C4-2B (cell line): ENCODE measurements at regions not wholly inside any gene's neighbourhood (a gene's known extent, or its start where the extent isn't known, plus 50 kb on each side); places are given as distances from the start of the nearest gene placed in this dataset.

ENCODE experiments used
- H3K27ac ChIP-seq: fragments of 450-650 bp; 2 replicates; pipeline ENCODE4 v1.5.1; 2017
- ZFX ChIP-seq: fragments of 450-650 bp; IDR thresholded peaks from 2 replicates; pipeline ENCODE4 v1.6.1; 2017
- TF ChIP-seq, protein P1 (sequence below): fragments of 450-650 bp; conservative IDR thresholded peaks from 2 replicates; pipeline ENCODE4 v1.5.1; 2017; ENCODE audit warnings: mild to moderate bottlenecking

DNA sequence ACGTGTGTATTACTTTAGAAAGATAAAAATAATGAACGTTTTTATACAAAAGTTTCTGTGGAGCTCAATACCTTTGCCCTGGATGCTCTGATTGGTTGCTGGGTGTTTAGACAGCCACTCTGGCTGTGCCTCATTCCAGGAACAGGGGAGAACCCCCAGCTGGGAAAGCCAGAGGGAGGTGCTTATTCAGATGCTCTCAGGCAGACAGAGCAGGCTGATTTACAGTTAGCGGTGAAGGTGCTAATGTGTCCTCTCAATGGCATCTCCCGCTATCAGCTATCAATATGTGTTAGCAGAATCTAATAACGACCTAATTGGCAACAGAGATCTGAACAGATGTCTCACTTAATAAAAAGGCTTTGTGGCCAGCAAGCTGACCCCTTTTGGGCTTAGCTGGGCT lies 402.3 kb downstream of the NUAK1 start:
- TF ChIP-seq ZFX, result no peak
- TF ChIP-seq, protein P1, sequence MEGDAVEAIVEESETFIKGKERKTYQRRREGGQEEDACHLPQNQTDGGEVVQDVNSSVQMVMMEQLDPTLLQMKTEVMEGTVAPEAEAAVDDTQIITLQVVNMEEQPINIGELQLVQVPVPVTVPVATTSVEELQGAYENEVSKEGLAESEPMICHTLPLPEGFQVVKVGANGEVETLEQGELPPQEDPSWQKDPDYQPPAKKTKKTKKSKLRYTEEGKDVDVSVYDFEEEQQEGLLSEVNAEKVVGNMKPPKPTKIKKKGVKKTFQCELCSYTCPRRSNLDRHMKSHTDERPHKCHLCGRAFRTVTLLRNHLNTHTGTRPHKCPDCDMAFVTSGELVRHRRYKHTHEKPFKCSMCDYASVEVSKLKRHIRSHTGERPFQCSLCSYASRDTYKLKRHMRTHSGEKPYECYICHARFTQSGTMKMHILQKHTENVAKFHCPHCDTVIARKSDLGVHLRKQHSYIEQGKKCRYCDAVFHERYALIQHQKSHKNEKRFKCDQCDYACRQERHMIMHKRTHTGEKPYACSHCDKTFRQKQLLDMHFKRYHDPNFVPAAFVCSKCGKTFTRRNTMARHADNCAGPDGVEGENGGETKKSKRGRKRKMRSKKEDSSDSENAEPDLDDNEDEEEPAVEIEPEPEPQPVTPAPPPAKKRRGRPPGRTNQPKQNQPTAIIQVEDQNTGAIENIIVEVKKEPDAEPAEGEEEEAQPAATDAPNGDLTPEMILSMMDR, result no peak
- H3K27ac ChIP-seq, result no peak overlapping the region

DNA sequence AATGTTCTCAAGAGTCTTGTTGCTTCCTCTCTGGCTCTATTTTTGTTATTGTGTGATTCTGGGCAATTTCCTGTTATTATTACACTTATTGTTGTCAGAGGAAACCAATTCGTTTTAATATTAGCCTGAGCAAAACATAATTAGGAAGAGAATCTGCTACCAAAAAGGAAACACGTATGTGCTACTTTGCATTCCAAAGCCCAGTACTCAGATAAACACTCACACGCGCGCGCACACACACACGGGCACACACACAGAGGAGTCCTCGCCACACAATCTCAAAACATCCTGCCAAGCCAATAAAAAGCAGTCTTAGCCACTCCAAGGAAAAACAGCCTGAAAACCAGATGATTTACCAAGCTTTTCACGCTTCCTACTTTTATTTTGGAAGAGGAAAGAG lies 400.7 kb downstream of the NUAK1 start:
- H3K27ac ChIP-seq, result no peak overlapping the region
- TF ChIP-seq, protein P1, result no peak
- TF ChIP-seq ZFX, result no peak

DNA sequence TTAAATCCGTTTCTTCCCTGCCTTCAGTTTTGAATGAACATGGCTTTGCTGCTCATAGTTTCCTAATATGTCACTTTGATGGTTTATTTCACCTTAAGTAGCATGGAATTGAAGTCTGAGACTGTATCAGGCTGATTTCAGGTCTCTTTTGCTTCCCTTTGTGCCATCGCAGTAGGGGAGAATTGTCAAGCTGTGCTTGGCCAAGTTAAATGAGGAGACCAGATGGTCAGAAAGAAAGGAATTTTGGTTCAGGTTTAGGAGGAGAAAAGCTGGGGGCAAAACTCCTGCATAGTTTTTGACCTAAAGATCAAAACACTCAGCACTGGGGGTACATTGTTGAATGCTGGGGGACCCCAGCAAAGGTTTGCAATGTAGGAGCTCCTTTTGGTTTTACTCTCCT lies 398.4 kb downstream of the NUAK1 start:
- TF ChIP-seq, protein P1, result no peak
- TF ChIP-seq ZFX, result no peak
- no peak overlapping the region for H3K27ac ChIP-seq

GRCh38 chr12:105740970-105741725 lies 397.6 kb downstream of the NUAK1 start:
- TF ChIP-seq, protein P1, result no peak
- TF ChIP-seq ZFX, result no peak
- H3K27ac ChIP-seq, result no peak overlapping the region; the same call in 1 of the 2 replicates

DNA sequence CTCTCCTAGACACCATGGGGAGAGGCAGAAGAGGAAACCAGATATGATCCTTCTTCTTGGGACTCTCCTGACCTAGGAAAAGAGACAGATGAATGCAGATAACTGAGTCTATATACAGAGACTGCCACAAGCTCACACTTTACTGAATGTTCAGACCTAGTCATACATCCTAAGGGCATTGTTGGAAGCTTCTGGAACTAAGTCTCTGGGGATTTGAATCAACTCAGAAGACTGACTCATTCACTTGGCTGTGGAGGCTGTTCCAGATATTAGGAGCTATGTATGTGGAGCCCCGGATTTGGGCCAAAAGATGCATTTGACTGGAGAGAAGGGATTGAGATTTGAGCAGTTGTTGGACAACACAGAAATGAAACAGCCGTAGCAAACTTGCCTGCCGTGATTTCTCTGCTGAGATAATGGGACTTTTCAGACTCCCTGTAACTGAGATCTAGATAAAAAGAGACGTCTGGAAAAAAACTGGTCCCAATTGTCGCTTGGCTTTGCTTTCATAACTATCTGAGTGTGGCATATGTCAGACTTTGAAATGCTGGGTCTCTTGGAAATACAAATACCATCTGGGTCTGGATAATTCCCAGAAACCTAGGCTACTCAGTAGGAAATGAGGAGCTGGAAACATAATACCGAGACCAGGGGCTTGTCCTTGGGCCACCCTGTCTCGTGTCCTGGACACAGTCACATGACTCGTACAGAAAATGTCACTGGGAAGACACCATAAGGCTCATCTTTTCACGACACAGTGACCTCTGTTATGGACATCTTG lies 396.8 kb downstream of the NUAK1 start:
- H3K27ac ChIP-seq, result no peak overlapping the region
- TF ChIP-seq, protein P1, result no peak
- no peak for TF ChIP-seq ZFX

DNA sequence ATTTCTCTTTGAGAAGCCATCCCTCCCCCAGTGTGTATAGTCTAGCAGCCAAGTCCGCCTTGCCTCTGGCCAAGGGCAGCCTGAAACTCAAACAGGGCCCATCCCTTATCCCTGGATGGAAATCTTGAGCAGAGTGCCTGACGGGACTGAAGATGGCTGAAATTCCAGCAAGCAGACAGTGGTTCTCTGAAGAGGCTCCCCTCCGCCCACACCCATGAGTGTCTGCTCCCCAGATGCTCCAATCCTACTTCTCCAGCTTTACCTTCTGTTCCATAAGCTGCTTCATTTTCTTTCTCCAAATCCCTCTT lies 396.2 kb downstream of the NUAK1 start:
- no peak overlapping the region for H3K27ac ChIP-seq
- TF ChIP-seq, protein P1, result no peak
- TF ChIP-seq ZFX, result no peak

DNA sequence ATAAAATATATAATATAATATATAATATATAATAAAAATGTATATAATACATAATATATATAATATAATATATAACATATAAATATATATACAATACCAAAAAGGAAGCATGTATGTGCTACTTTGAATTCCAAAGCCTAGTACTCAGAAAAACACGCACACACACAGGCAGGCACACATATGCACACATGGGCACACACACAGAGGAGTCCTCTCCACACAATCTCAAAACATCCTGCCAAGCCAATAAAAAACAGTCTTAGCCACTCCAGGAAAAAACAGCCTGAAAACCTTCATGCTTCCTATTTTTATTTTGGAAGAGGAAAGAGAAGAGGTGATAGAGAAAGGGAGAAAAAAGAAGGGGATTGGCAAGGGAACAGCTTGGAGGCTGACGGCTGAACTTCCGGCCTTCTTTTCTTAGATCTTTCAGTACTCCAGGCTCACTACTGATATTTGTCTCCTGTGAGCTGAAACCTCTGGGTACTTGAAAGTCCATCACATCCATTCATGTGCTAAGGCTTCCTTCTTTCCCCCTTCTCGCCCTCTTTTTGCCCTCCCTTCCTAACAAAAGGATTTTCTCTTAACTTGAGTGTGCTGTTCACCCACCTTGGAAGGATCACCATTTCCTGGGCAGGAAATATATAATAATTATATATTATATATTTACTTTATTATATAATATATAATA lies 394.2 kb downstream of the NUAK1 start:
- TF ChIP-seq ZFX, result no peak
- TF ChIP-seq, protein P1, result no peak
- no peak overlapping the region for H3K27ac ChIP-seq
